Hepatocyte (in vitro differentiated cells): ENCODE measurements at regions not wholly inside any gene's neighbourhood (a gene's known extent, or its start where the extent isn't known, plus 50 kb on each side); places are given as distances from the start of the nearest gene placed in this dataset.

ENCODE experiments used
- DNase-seq: peaks from one replicate; pipeline ENCODE4 v3.0.0-alpha.2; 2016; ENCODE audit warnings: low spot score
- H2AFZ ChIP-seq: fragments of 200-600 bp; sonication (generic); 2 replicates; pipeline ENCODE4 v1.6.0; 2016; ENCODE audit warnings: antibody characterized with exemption, mild to moderate bottlenecking
- H3K27ac ChIP-seq: fragments of 200-600 bp; sonication (generic); 2 replicates; pipeline ENCODE4 v1.5.1; 2016; ENCODE audit warnings: mild to moderate bottlenecking
- H3K27me3 ChIP-seq: fragments of 200-600 bp; sonication (generic); 2 replicates; pipeline ENCODE4 v1.6.1; 2016
- H3K36me3 ChIP-seq: fragments of 200-600 bp; sonication (generic); replicated peaks from 2 replicates; pipeline ENCODE4 v1.5.1; 2016; ENCODE audit warnings: low read depth; ENCODE audit not compliant: insufficient read depth
- H3K4me1 ChIP-seq: fragments of 200-600 bp; sonication (generic); 2 replicates; pipeline ENCODE4 v1.5.1; 2016; ENCODE audit warnings: mild to moderate bottlenecking, moderate library complexity; ENCODE audit not compliant: insufficient read depth
- H3K4me2 ChIP-seq: fragments of 200-600 bp; sonication (generic); 2 replicates; pipeline ENCODE4 v1.6.0; 2016
- H3K4me3 ChIP-seq: fragments of 200-600 bp; sonication (generic); 2 replicates; pipeline ENCODE4 v1.5.1; 2016; ENCODE audit warnings: mild to moderate bottlenecking
- H3K79me2 ChIP-seq: fragments of 200-600 bp; sonication (generic); 2 replicates; pipeline ENCODE4 v1.6.0; 2017; ENCODE audit warnings: mild to moderate bottlenecking
- H3K9me2 ChIP-seq: fragments of 200-600 bp; sonication (generic); replicated peaks from 2 replicates; pipeline ENCODE4 v1.6.0; 2017; ENCODE audit warnings: mild to moderate bottlenecking; ENCODE audit not compliant: insufficient read depth
- H3K9me3 ChIP-seq: fragments of 200-600 bp; sonication (generic); 2 replicates; pipeline ENCODE4 v1.5.1; 2016; ENCODE audit warnings: low read depth, mild to moderate bottlenecking
- H4K20me1 ChIP-seq: fragments of 200-600 bp; sonication (generic); 2 replicates; pipeline ENCODE4 v1.6.0; 2016; ENCODE audit warnings: mild to moderate bottlenecking; ENCODE audit not compliant: insufficient read depth, poor library complexity, severe bottlenecking
- CTCF ChIP-seq: fragments of 200-600 bp; sonication (generic); IDR thresholded peaks from 2 replicates; pipeline ENCODE4 v1.5.1; 2016; ENCODE audit warnings: antibody characterized with exemption, mild to moderate bottlenecking; ENCODE audit not compliant: poor library complexity
- EZH2 ChIP-seq: fragments of 200-600 bp; sonication (generic); IDR thresholded peaks from 2 replicates; pipeline ENCODE4 v1.6.1; 2016; ENCODE audit warnings: antibody characterized with exemption, mild to moderate bottlenecking, borderline replicate concordance
- EZH2phosphoT487 ChIP-seq: fragments of 200-600 bp; sonication (generic); IDR thresholded peaks from one replicate; pipeline ENCODE4 v1.6.1; 2018; ENCODE audit warnings: antibody characterized with exemption, mild to moderate bottlenecking, low read depth, moderate library complexity; ENCODE audit not compliant: unreplicated experiment, severe bottlenecking
- WGBS: methylation state at CpG from one replicate; pipeline ENCODE4 v1.1.6; 2016; ENCODE audit warnings: low lambda C conversion rate; ENCODE audit errors: missing lambda C conversion rate; 5-methylcytosine and 5-hydroxymethylcytosine counted together

- H3K79me2 ChIP-seq, result no peaks in the 10 kb centered on the region
- no peak for DNase-seq
- no peaks in the 10 kb centered on the region for H3K36me3 ChIP-seq
- no peaks in the 10 kb centered on the region for H3K9me2 ChIP-seq
- no peak overlapping the region for H3K4me2 ChIP-seq
- TF ChIP-seq EZH2phosphoT487, result no peak
- TF ChIP-seq CTCF, result no peak
- no peak for TF ChIP-seq EZH2
- H2AFZ ChIP-seq, result no peak overlapping the region
- no peaks in the 10 kb centered on the region for H3K9me3 ChIP-seq
- no peaks in the 10 kb centered on the region for H3K27me3 ChIP-seq
- H3K27ac ChIP-seq, result no peak overlapping the region
- no peaks in the 10 kb centered on the region for H4K20me1 ChIP-seq
- H3K4me1 ChIP-seq, result no peaks in the 10 kb centered on the region
- H3K4me3 ChIP-seq, result no peak overlapping the region
These were observed 971.2 kb upstream of the IGFBP7 start for GRCh38 chr4:58081356-58081755.

GRCh38 chr4:58075724-58076123 is 965.5 kb upstream of the IGFBP7 start:
- Histone ChIP-seq H4K20me1 (no peaks in the 10 kb centered on the region), H3K36me3 (no peaks in the 10 kb centered on the region), H3K9me2 (no peaks in the 10 kb centered on the region), H3K4me1 (no peaks in the 10 kb centered on the region), H3K9me3 (no peaks in the 10 kb centered on the region), H3K27ac (no peak overlapping the region), H3K27me3 (no peaks in the 10 kb centered on the region), H2AFZ (no peak overlapping the region), H3K79me2 (no peaks in the 10 kb centered on the region), H3K4me2 (no peak overlapping the region), H3K4me3 (no peak overlapping the region)
- no peak for DNase-seq
- TF ChIP-seq CTCF, result no peak
- TF ChIP-seq EZH2, result no peak
- no peak for TF ChIP-seq EZH2phosphoT487

- DNase-seq, result no peak
- H3K27me3 ChIP-seq, result no peaks in the 10 kb centered on the region
- H3K4me1 ChIP-seq, result no peaks in the 10 kb centered on the region
- H3K9me3 ChIP-seq, result no peaks in the 10 kb centered on the region
- 100% methylated on average over 1 of the region's 1 CpG for WGBS
- no peak overlapping the region for H3K4me2 ChIP-seq
- no peaks in the 10 kb centered on the region for H3K9me2 ChIP-seq
- H3K27ac ChIP-seq, result no peak overlapping the region
- TF ChIP-seq CTCF, result no peak
- no peak for TF ChIP-seq EZH2
- no peak for TF ChIP-seq EZH2phosphoT487
- H3K36me3 ChIP-seq, result no peaks in the 10 kb centered on the region
- no peaks in the 10 kb centered on the region for H3K79me2 ChIP-seq
- no peaks in the 10 kb centered on the region for H4K20me1 ChIP-seq
- H2AFZ ChIP-seq, result no peak overlapping the region
- no peak overlapping the region for H3K4me3 ChIP-seq
These were observed 964.2 kb upstream of the IGFBP7 start for GRCh38 chr4:58074382-58074781.

- DNase-seq, result no peak
- Histone ChIP-seq H3K27me3 (no peaks in the 10 kb centered on the region), H4K20me1 (no peaks in the 10 kb centered on the region), H3K9me3 (no peaks in the 10 kb centered on the region), H3K4me2 (no peak overlapping the region), H3K4me3 (no peak overlapping the region), H3K9me2 (no peaks in the 10 kb centered on the region), H3K36me3 (no peaks in the 10 kb centered on the region), H2AFZ (no peak overlapping the region), H3K4me1 (no peaks in the 10 kb centered on the region), H3K79me2 (no peaks in the 10 kb centered on the region), H3K27ac (no peak overlapping the region)
- TF ChIP-seq CTCF, result no peak
- no peak for TF ChIP-seq EZH2
- TF ChIP-seq EZH2phosphoT487, result no peak
These were observed 960.5 kb upstream of the IGFBP7 start for GRCh38 chr4:58070726-58071125.
